AG04450 (cell line): ENCODE measurements at regions not wholly inside any gene's neighbourhood (a gene's known extent, or its start where the extent isn't known, plus 50 kb on each side); places are given as distances from the start of the nearest gene placed in this dataset.
"Not testable (repeated sequence)": the region's sequence is repeated elsewhere in the genome, so short reads cannot be mapped to it uniquely, and the experiment has no call there.

ENCODE experiments used
- CTCF ChIA-PET: fragments of 300-600, 350-600 bp; formaldehyde crosslinking; extraction: SDS; loops from one replicate; lab custom pipeline; 2022; ENCODE audit warnings: antibody characterized with exemption, inconsistent platforms; lab: Charles Lee
- POLR2A ChIA-PET: fragments of 350-600 bp; formaldehyde crosslinking; extraction: SDS; loops from one replicate; lab custom pipeline; 2021; ENCODE audit warnings: antibody characterized with exemption, inconsistent platforms; lab: Yijun Ruan, JAX
- DNase-seq: peaks from one replicate; pipeline ENCODE4 v3.0.0-alpha.2; 2011; ENCODE audit warnings: low read depth, low spot score
- H3K27ac ChIP-seq: one replicate; pipeline ENCODE4 v1.5.1; 2012; ENCODE audit warnings: low read depth, low read length, control low read depth
- H3K27me3 ChIP-seq: one replicate; pipeline ENCODE4 v1.6.0; 2012; ENCODE audit warnings: low read length; ENCODE audit not compliant: control insufficient read depth, insufficient read depth
- H3K4me3 ChIP-seq: 2 replicates; pipeline ENCODE4 v1.5.1; 2011; ENCODE audit warnings: mild to moderate bottlenecking, low read depth, low read length, control low read depth
- H3K9me3 ChIP-seq: 2 replicates; pipeline ENCODE4 v1.5.1; 2012; ENCODE audit warnings: low read length; ENCODE audit not compliant: control insufficient read depth, insufficient read depth
- CTCF ChIP-seq: IDR thresholded peaks from 2 replicates; pipeline ENCODE4 v1.5.1; 2011; ENCODE audit warnings: low read depth, low read length, control low read depth, inconsistent platforms

- no peak for TF ChIP-seq CTCF
- Histone ChIP-seq H3K27me3 (no peaks in the 10 kb centered on the region), H3K9me3 (no peaks in the 10 kb centered on the region), H3K27ac (no peak overlapping the region), H3K4me3 (no peak overlapping the region)
- CTCF ChIA-PET, result no interaction called here
- DNase-seq, result no peak
- POLR2A ChIA-PET, result no interaction called here
These were observed 156.1 kb upstream of the GHR start for GRCh38 chr5:42267091-42267490.

DNA sequence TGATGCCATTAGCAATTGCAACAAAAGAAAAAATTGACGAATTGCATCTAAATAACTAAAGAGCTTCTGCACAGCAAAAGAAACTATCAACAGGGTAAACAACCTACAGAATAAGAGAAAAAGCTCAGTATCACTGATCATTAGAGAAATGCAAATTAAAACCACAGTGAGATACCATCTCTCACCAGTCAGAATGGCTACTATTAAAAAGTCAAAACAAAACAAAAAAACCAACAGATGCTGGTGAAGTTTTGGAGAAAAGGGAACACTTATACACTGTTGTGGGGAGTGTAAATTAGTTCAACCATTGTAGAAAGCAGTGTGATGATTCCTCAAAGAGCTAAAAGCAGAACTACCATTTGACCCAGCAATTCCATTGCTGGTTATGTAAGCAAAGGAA is 155.1 kb upstream of the GHR start:
- H3K4me3 ChIP-seq, DNase-seq, H3K27ac ChIP-seq, H3K9me3 ChIP-seq, H3K27me3 ChIP-seq, CTCF ChIA-PET: not testable (repeated sequence)
- POLR2A ChIA-PET, result interaction anchor here (0.8 kb wide), 1 partner anchor 24 kb away, joined by 5 read pairs; no protein-coding TSS in a partner anchor

GRCh38 chr5:42268630-42269029 is 154.6 kb upstream of the GHR start:
- POLR2A ChIA-PET, result interaction anchor here (0.8 kb wide), 1 partner anchor 23 kb away, joined by 5 read pairs; no protein-coding TSS in a partner anchor
- no peak overlapping the region for H3K27ac ChIP-seq

DNA sequence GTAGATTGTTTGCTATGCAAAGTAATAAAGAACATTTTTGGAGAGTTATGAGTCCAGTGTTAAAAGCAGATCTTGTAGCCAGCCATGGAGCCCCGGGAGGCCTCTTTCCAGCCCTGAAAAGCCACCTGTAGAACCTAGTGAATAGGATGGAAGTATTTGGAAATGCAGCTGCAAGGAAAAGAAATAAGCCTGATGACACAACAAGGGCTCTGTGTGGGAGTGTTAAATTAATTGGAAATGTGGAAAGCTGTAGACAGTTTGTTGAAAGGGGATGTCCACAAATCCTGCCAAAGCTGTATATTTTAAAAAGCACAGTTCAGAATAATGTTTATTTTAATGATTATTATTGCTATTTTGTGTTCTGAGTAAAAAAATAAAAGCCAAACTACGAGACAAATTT is 152.5 kb upstream of the GHR start:
- POLR2A ChIA-PET, result no interaction called here

More at GRCh38 chr5:42268630-42269029, 154.6 kb upstream of the GHR start:
- CTCF ChIA-PET, result no interaction called here
- Histone ChIP-seq H3K9me3 (no peaks in the 10 kb centered on the region), H3K4me3 (no peak overlapping the region), H3K27me3 (no peaks in the 10 kb centered on the region)
- TF ChIP-seq CTCF, result no peak
- no peak for DNase-seq

DNA sequence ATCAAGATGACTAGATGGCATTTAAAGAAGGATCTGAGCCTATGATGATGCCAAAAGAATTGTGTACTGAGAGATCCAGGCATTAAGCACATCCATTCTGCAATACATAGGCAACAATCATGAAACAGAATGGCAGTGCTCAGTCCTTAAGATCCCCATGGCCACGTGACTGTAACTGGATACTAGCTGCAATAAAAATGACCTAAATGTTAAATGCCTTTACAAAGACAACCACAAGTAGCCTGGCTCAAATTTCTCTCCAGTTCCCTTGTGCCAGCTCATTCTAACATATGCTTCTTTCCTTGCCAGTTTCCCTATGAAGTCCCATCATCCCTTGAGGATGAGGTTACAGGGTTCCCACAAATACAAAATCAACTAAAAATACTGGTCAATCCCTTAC is 148.3 kb upstream of the GHR start:
- Histone ChIP-seq H3K9me3 (no peaks in the 10 kb centered on the region), H3K4me3 (no peak overlapping the region), H3K27ac (no peak overlapping the region), H3K27me3 (no peaks in the 10 kb centered on the region)
- no peak for TF ChIP-seq CTCF
- POLR2A ChIA-PET, result no interaction called here
- DNase-seq, result no peak
- CTCF ChIA-PET, result no interaction called here

More for the DNA sequence above, 152.5 kb upstream of the GHR start:
- no peak overlapping the region for H3K4me3 ChIP-seq
- no peak for TF ChIP-seq CTCF
- no peaks in the 10 kb centered on the region for H3K27me3 ChIP-seq
- DNase-seq, result no peak
- CTCF ChIA-PET, result no interaction called here
- no peaks in the 10 kb centered on the region for H3K9me3 ChIP-seq
- no peak overlapping the region for H3K27ac ChIP-seq

GRCh38 chr5:42277293-42277692 is 145.9 kb upstream of the GHR start:
- Histone ChIP-seq H3K27ac (no peak overlapping the region), H3K4me3 (no peak overlapping the region), H3K27me3 (no peaks in the 10 kb centered on the region), H3K9me3 (no peaks in the 10 kb centered on the region)
- CTCF ChIA-PET, result no interaction called here
- POLR2A ChIA-PET, result no interaction called here
- DNase-seq, result no peak
- TF ChIP-seq CTCF, result no peak
